ENCODE measurements at regions not wholly inside any gene's neighbourhood (a gene's known extent, or its start where the extent isn't known, plus 50 kb on each side); places are given as distances from the start of the nearest gene placed in this dataset.

DNA sequence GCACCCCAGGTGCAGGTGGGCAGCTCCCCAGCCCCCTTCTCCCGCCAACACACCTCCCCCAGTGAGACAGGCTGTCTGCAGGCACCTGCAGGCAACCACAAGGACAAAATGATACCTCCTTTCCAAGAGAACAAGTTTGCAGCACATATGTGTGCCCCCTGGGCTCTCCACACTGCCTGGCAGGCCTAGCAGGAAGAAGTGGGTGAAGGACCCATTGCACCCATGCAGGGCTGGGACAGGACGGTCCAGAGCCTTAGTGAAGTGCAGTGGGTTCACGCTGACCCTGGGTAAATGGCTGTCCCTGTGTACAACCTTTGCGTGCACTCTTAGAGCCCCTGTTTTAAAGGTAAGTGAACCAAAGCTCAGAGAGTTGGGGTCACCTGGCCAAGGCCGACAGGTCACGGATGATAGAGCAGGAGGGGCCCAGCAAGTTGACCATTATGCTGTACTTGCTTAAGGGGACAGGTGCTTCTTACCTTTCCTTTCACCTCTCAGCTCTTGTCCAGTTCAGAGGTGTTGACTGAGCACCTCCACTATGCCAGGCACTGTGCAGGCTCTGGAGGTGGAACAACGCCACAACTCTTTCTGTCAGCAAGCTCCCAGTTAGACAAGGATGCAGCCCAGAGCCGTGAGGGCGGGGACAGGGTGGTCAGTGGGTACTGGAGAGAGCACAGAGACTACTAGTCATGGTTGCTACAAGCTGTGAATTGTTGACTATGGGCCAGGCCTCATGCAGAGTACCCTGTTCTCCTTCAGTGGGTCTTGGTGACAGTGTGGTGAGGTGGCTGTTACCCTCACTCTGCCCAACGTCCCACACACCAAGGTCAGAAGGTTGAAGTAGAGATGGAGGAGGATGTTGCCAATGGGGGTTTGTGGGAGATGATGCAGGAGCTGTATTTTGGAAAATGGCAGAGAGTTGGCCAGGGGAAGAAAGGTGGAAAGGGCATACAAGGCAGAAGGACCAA lies 125.9 kb downstream of the PAPOLA start:
- Histone ChIP-seq H2AFZ (ENCODE audit: low read depth) (no peak overlapping the region), H3K9ac (no peak overlapping the region), H3K4me2 (no peak overlapping the region)

DNA sequence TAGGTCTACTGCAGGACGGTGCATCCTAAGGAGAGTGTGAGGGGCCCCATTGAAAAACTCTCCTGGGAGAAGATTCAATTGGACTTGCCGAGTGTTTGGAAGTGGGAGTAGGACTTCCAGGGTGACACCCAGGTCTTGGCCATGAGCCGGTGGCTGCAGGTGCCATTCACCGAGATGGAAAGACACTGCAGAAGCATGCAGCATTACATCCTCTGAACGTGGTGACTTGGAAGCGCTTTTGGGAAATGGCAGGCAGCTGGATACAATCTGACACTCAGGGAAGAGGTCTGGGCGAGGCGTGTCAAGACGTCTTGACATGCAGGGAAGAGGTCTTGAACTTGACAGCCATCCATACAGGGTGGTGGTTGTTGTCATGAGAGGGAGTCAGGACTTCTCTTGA lies 126.9 kb downstream of the PAPOLA start:
- Histone ChIP-seq H3K4me3 (IDR thresholded peaks at IDR 0.05; ENCODE audit: insufficient read depth, low read depth, low read length) (no peak overlapping the region), H3K79me2 (ENCODE audit: insufficient read depth, low read depth) (no peaks in the 10 kb centered on the region), H3K4me2 (no peak overlapping the region), H3K4me1 (ENCODE audit: low read depth, poor library complexity, severe bottlenecking) (no peaks in the 10 kb centered on the region), H3K27me3 (ENCODE audit: insufficient read depth, low read depth) (no peaks in the 10 kb centered on the region), H2AFZ (ENCODE audit: low read depth) (no peak overlapping the region), H4K20me1 (ENCODE audit: insufficient read depth) (no peaks in the 10 kb centered on the region), H3K27ac (no peak overlapping the region), H3K9ac (no peak overlapping the region), H3K36me3 (ENCODE audit: insufficient read depth) (no peaks in the 10 kb centered on the region)
- TF ChIP-seq, protein P1, sequence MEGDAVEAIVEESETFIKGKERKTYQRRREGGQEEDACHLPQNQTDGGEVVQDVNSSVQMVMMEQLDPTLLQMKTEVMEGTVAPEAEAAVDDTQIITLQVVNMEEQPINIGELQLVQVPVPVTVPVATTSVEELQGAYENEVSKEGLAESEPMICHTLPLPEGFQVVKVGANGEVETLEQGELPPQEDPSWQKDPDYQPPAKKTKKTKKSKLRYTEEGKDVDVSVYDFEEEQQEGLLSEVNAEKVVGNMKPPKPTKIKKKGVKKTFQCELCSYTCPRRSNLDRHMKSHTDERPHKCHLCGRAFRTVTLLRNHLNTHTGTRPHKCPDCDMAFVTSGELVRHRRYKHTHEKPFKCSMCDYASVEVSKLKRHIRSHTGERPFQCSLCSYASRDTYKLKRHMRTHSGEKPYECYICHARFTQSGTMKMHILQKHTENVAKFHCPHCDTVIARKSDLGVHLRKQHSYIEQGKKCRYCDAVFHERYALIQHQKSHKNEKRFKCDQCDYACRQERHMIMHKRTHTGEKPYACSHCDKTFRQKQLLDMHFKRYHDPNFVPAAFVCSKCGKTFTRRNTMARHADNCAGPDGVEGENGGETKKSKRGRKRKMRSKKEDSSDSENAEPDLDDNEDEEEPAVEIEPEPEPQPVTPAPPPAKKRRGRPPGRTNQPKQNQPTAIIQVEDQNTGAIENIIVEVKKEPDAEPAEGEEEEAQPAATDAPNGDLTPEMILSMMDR (conservative IDR thresholded peaks at IDR 0.05; ENCODE audit: low read depth, low read length), result no peak

More for the DNA sequence above, 125.9 kb downstream of the PAPOLA start:
- TF ChIP-seq, protein P1 (conservative IDR thresholded peaks at IDR 0.05; ENCODE audit: low read depth, low read length), result no peak
- Histone ChIP-seq H3K4me3 (IDR thresholded peaks at IDR 0.05; ENCODE audit: insufficient read depth, low read depth, low read length) (no peak overlapping the region), H4K20me1 (ENCODE audit: insufficient read depth) (no peaks in the 10 kb centered on the region), H3K4me1 (ENCODE audit: low read depth, poor library complexity, severe bottlenecking) (no peaks in the 10 kb centered on the region), H3K27ac (no peak overlapping the region), H3K79me2 (ENCODE audit: insufficient read depth, low read depth) (no peaks in the 10 kb centered on the region), H3K27me3 (ENCODE audit: insufficient read depth, low read depth) (no peaks in the 10 kb centered on the region), H3K36me3 (ENCODE audit: insufficient read depth) (no peaks in the 10 kb centered on the region)

DNA sequence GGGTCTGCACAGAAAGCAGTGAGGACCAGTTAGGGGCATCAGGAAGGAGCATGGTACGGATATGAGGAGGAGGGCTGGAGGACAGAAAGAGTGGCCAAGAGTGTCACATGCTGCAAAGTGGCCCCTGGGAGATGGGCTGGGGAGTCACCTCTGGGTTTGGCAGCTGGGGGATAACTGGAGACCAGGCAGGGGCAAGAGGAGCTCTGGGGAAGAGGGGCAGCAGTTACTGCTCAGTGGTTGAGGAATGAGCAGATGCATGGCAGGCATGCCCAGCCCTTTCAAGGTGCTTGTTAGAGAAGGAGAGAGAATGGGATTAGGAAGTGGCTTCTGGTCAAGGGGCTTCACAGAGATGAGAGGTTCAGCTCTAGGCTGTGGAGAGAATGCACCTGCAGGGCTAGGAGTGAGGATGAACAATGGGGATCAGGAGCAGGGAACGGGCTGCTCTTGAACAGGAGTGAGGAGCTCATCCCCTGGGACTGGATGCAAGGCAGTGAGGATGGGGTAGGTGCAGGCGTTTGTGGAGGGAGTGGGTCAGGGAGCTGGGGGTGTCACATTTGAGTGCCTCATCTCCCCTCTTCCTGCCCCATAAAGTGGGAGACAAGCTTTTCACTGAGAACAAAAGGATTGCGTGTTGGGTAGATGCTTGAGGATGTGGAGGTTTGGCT lies 127.5 kb downstream of the PAPOLA start:
- Histone ChIP-seq H3K9ac (no peak overlapping the region), H3K27me3 (ENCODE audit: insufficient read depth, low read depth) (no peaks in the 10 kb centered on the region)

GRCh38 chr14:96630281-96630680 lies 128.1 kb downstream of the PAPOLA start:
- TF ChIP-seq, protein P1 (conservative IDR thresholded peaks at IDR 0.05; ENCODE audit: low read depth, low read length), result no peak
- Histone ChIP-seq H3K27me3 (ENCODE audit: insufficient read depth, low read depth) (no peaks in the 10 kb centered on the region), H3K9ac (no peak overlapping the region), H3K79me2 (ENCODE audit: insufficient read depth, low read depth) (no peaks in the 10 kb centered on the region), H3K4me1 (ENCODE audit: low read depth, poor library complexity, severe bottlenecking) (no peaks in the 10 kb centered on the region), H3K27ac (no peak overlapping the region), H2AFZ (ENCODE audit: low read depth) (no peak overlapping the region), H4K20me1 (ENCODE audit: insufficient read depth) (no peaks in the 10 kb centered on the region), H3K4me2 (no peak overlapping the region), H3K36me3 (ENCODE audit: insufficient read depth) (no peaks in the 10 kb centered on the region), H3K4me3 (IDR thresholded peaks at IDR 0.05; ENCODE audit: insufficient read depth, low read depth, low read length) (no peak overlapping the region)

More for the DNA sequence above, 127.5 kb downstream of the PAPOLA start:
- TF ChIP-seq, protein P1 (conservative IDR thresholded peaks at IDR 0.05; ENCODE audit: low read depth, low read length), result no peak
- Histone ChIP-seq H3K36me3 (ENCODE audit: insufficient read depth) (no peaks in the 10 kb centered on the region), H3K4me1 (ENCODE audit: low read depth, poor library complexity, severe bottlenecking) (no peaks in the 10 kb centered on the region), H3K79me2 (ENCODE audit: insufficient read depth, low read depth) (no peaks in the 10 kb centered on the region), H4K20me1 (ENCODE audit: insufficient read depth) (no peaks in the 10 kb centered on the region), H3K4me3 (IDR thresholded peaks at IDR 0.05; ENCODE audit: insufficient read depth, low read depth, low read length) (no peak overlapping the region), H3K27ac (no peak overlapping the region), H2AFZ (ENCODE audit: low read depth) (no peak overlapping the region), H3K4me2 (no peak overlapping the region)
